Aorta (tissue), 5 donors: ENCODE measurements at regions not wholly inside any gene's neighbourhood (a gene's known extent, or its start where the extent isn't known, plus 50 kb on each side); places are given as distances from the start of the nearest gene placed in this dataset.

Experiments
- ATAC-seq: fragments of 200-7000 bp; cut with Tn5 transposase; one replicate; pipeline ENCODE4 v1.9.1; 2022; ENCODE audit warnings: moderate library complexity; ENCODE audit not compliant: low FRiP score
- DNase-seq, 2 donors: peaks; one replicate each; pipeline ENCODE4 v3.0.0-alpha.2; 2020
- H3K27ac ChIP-seq, 2 donors: one replicate each; pipeline ENCODE4 v1.5.1; 2013; ENCODE audit warnings: low read length in 2 of 2, mild to moderate bottlenecking in 2 of 2, moderate library complexity in 2 of 2, control low read depth in 1 of 2, inconsistent platforms in 1 of 2, low read depth in 1 of 2
- H3K27me3 ChIP-seq, 2 donors: one replicate each; pipeline ENCODE4 v1.6.1; 2013; ENCODE audit warnings: control low read depth in 1 of 2, low read length in 1 of 2, mild to moderate bottlenecking in 1 of 2, moderate library complexity in 1 of 2; ENCODE audit not compliant: insufficient read depth in 2 of 2, control insufficient read depth in 1 of 2
- H3K36me3 ChIP-seq, 2 donors: one replicate each; pipeline ENCODE4 v1.6.1; 2013; ENCODE audit warnings: control low read depth in 1 of 2, low read length in 1 of 2, mild to moderate bottlenecking in 1 of 2; ENCODE audit not compliant: insufficient read depth in 2 of 2, control insufficient read depth in 1 of 2
- H3K4me1 ChIP-seq, 2 donors: one replicate each; pipeline ENCODE4 v1.6.1; 2013; ENCODE audit warnings: low read length in 2 of 2, control low read depth in 1 of 2, mild to moderate bottlenecking in 1 of 2, moderate library complexity in 1 of 2; ENCODE audit not compliant: insufficient read depth in 2 of 2, control insufficient read depth in 1 of 2
- H3K4me3 ChIP-seq, 2 donors: one replicate each; pipeline ENCODE4 v1.5.1; 2013; ENCODE audit warnings: low read length in 2 of 2, control low read depth in 1 of 2, mild to moderate bottlenecking in 1 of 2
- H3K9me3 ChIP-seq: one replicate; pipeline ENCODE4 v1.6.1; 2013; ENCODE audit warnings: mild to moderate bottlenecking, low read length; ENCODE audit not compliant: control insufficient read depth
- WGBS, 2 donors: extraction: QIAGEN DNeasy Blood & Tissue Kit; methylation state at CpG; one replicate each; pipeline ENCODE4 v1.1.7; 2013; 5-methylcytosine and 5-hydroxymethylcytosine counted together
- intact Hi-C, 2 donors: fragments of 100-400 bp; cut with DNase I; formaldehyde crosslinking; loops; one replicate each; pipeline versions ENCODE4 v1.14.2 to v1.15.0; 2022
- donor health status: healthy with polysubstance abuse.
- donor health status: Bipolar disorder and iron deficiency.
- donor health status: DM: no; HTN: no; CAD: no.
- donor health status: DM: no; HTN: no; CAD: no.
- donor health status: DM: yes; HTN: yes; CAD: no.

- no peaks in the 10 kb centered on the region for H3K27me3 ChIP-seq
- peaks cover 1% of the 10 kb centered on the region for H3K9me3 ChIP-seq
- intact Hi-C loops: no loop called here
- H3K4me1 ChIP-seq: no peaks in the 10 kb centered on the region
- no peaks in the 10 kb centered on the region for H3K36me3 ChIP-seq
- WGBS, 2 donors: 94 to 95% methylated on average over 1 of the region's 1 CpG
- H3K27ac ChIP-seq: no peak overlapping the region
- H3K4me3 ChIP-seq: no peak overlapping the region
- DNase-seq (no peak), ATAC-seq (no peak)
Measured at GRCh38 chr5:38739705-38740045, 106.1 kb upstream of the OSMR start.

- H3K27ac ChIP-seq: no peak overlapping the region
- no peaks in the 10 kb centered on the region for H3K27me3 ChIP-seq
- H3K9me3 ChIP-seq: peaks cover 1% of the 10 kb centered on the region
- 84 to 85% methylated on average over 3 of the region's 3 CpGs for WGBS, 2 donors
- H3K4me1 ChIP-seq: no peaks in the 10 kb centered on the region
- DNase-seq (no peak), ATAC-seq (no peak)
- H3K4me3 ChIP-seq: no peak overlapping the region
- intact Hi-C loops: no loop called here
- H3K36me3 ChIP-seq: no peaks in the 10 kb centered on the region
Measured at GRCh38 chr5:38742821-38743220, 103.0 kb upstream of the OSMR start.

GRCh38 chr5:38743562-38743961 is 102.2 kb upstream of the OSMR start:
- Histone ChIP-seq H3K27ac (no peak overlapping the region), H3K4me1 (no peaks in the 10 kb centered on the region), H3K36me3 (no peaks in the 10 kb centered on the region), H3K9me3 (peaks cover 1% of the 10 kb centered on the region), H3K4me3 (no peak overlapping the region), H3K27me3 (no peaks in the 10 kb centered on the region)
- ATAC-seq (no peak), DNase-seq (no peak)
- intact Hi-C loops: no loop called here
- 71 to 84% methylated on average over 1 of the region's 1 CpG for WGBS, 2 donors

GRCh38 chr5:38745836-38746732 is 99.7 kb upstream of the OSMR start:
- 74 to 82% methylated on average over 6 of the region's 6 CpGs for WGBS, 2 donors
- intact Hi-C loops: no loop called here
- H3K36me3 ChIP-seq: no peaks in the 10 kb centered on the region
- peaks cover 1% of the 10 kb centered on the region for H3K9me3 ChIP-seq
- DNase-seq (no peak), ATAC-seq (no peak)
- H3K4me3 ChIP-seq: no peak overlapping the region
- no peaks in the 10 kb centered on the region for H3K27me3 ChIP-seq
- H3K4me1 ChIP-seq: no peaks in the 10 kb centered on the region
- no peak overlapping the region for H3K27ac ChIP-seq

GRCh38 chr5:38749861-38750260 is 96.0 kb upstream of the OSMR start:
- H3K9me3 ChIP-seq: no peaks in the 10 kb centered on the region
- intact Hi-C loops: no loop called here
- no peak for ATAC-seq
- DNase-seq: no peak
- WGBS, 2 donors: 88 to 89% methylated on average over 3 of the region's 3 CpGs
- H3K27ac ChIP-seq: no peak overlapping the region
- H3K36me3 ChIP-seq: no peaks in the 10 kb centered on the region
- no peak overlapping the region for H3K4me3 ChIP-seq
- no peaks in the 10 kb centered on the region for H3K4me1 ChIP-seq
- no peaks in the 10 kb centered on the region for H3K27me3 ChIP-seq

- no peaks in the 10 kb centered on the region for H3K36me3 ChIP-seq
Measured at GRCh38 chr5:38751103-38751502, 94.7 kb upstream of the OSMR start.

GRCh38 chr5:38752012-38752536 is 93.7 kb upstream of the OSMR start:
- H3K36me3 ChIP-seq: no peaks in the 10 kb centered on the region
- H3K27ac ChIP-seq: no peak overlapping the region
- H3K4me3 ChIP-seq: no peak overlapping the region
- no peaks in the 10 kb centered on the region for H3K27me3 ChIP-seq
- intact Hi-C loops: no loop called here
- H3K4me1 ChIP-seq: no peaks in the 10 kb centered on the region
- DNase-seq: no peak
- ATAC-seq: no peak
- WGBS, 2 donors: 94% methylated on average over 6 of the region's 6 CpGs
- no peaks in the 10 kb centered on the region for H3K9me3 ChIP-seq

More at GRCh38 chr5:38751103-38751502, 94.7 kb upstream of the OSMR start:
- Histone ChIP-seq H3K4me3 (no peak overlapping the region), H3K9me3 (no peaks in the 10 kb centered on the region), H3K4me1 (no peaks in the 10 kb centered on the region), H3K27ac (no peak overlapping the region), H3K27me3 (no peaks in the 10 kb centered on the region)
- DNase-seq: no peak
- intact Hi-C loops: no loop called here
- 79% methylated on average over 4 of the region's 4 CpGs for WGBS, 2 donors
- ATAC-seq: no peak

GRCh38 chr5:38752622-38753021 is 93.2 kb upstream of the OSMR start:
- whole genome bisulfite sequencing, 2 donors: 80 to 81% methylated on average over 4 of the region's 4 CpGs
- no peaks in the 10 kb centered on the region for H3K4me1 ChIP-seq
- intact Hi-C loops: no loop called here
- no peak overlapping the region for H3K4me3 ChIP-seq
- no peak overlapping the region for H3K27ac ChIP-seq
- H3K27me3 ChIP-seq: no peaks in the 10 kb centered on the region
- no peaks in the 10 kb centered on the region for H3K9me3 ChIP-seq
- DNase-seq (no peak), ATAC-seq (no peak)
- H3K36me3 ChIP-seq: no peaks in the 10 kb centered on the region

GRCh38 chr5:38753141-38753540 is 92.7 kb upstream of the OSMR start:
- Histone ChIP-seq H3K36me3 (no peaks in the 10 kb centered on the region), H3K27ac (no peak overlapping the region), H3K4me3 (no peak overlapping the region), H3K27me3 (no peaks in the 10 kb centered on the region), H3K9me3 (no peaks in the 10 kb centered on the region), H3K4me1 (no peaks in the 10 kb centered on the region)
- intact Hi-C loops: no loop called here
- no peak for ATAC-seq
- 87 to 93% methylated on average over 3 of the region's 3 CpGs for WGBS, 2 donors
- DNase-seq: no peak
